Activated CD8-positive, alpha-beta memory T cell treated with anti-CD3 and anti-CD28 coated beads, Interleukin-2, amount 50 U/mL, for 1 hour (primary cell): ENCODE measurements at regions not wholly inside any gene's neighbourhood (a gene's known extent, or its start where the extent isn't known, plus 50 kb on each side); places are given as distances from the start of the nearest gene placed in this dataset.
"Not testable (repeated sequence)": the region's sequence is repeated elsewhere in the genome, so short reads cannot be mapped to it uniquely, and the experiment has no call there.

Experiments
- DNase-seq: peaks from one replicate; pipeline ENCODE4 v3.0.0-alpha.2; 2020; ENCODE audit errors: extremely low read depth

DNA sequence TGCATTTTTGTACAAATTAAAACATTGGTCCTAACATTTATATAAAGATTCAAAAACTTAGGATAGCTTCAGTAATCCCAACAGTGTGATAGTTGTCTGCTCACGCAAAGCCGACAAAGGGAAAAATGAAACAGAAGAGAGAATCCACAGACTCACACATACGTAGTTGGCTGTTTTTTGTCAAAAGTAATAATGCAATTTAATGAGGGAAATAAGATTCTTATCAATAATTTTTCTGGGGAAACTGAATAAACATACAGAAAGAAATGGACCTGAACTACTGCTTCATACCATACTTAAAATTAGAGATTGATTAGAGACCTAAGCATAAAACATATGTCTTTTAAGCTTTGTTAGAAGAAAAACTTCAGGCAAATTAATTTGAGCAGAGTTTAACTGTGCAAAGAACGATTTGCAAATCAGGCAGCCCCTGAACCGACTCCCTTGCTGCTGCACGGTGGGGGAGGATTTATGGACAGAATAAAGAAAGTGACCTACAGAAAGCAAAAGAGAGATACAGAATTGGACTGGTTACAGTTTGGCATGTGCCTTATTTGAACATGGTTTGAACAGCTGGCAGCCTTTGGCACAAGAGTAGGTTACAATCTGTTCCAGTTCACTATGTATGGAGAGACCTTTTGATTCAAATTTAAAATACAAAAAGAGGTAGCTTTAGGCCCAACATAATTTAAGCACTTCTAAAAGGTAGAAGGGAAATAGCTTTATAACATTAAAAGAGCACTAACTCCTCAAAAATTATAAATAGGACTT lies 64.9 kb upstream of the CTSV start:
- DNase-seq = not testable (repeated sequence)

DNA sequence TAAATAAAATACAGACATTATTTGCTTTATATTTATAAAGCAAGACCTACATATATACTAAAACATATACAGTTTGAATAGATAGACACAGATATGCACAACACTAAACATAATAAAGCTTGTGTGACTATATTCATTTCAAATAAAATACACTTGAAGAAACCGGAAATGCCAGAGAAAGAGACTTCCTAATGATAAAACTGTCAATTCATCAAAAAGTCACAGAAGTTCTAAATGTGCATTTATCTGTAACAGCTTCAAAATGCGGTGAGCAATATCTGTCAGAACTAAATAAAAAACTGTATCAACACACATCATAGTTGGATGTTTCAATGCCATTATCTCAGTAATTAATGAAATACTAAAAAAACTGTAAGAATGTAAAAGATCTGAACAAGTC lies 60.6 kb upstream of the CTSV start:
- not testable (repeated sequence) for DNase-seq

DNA sequence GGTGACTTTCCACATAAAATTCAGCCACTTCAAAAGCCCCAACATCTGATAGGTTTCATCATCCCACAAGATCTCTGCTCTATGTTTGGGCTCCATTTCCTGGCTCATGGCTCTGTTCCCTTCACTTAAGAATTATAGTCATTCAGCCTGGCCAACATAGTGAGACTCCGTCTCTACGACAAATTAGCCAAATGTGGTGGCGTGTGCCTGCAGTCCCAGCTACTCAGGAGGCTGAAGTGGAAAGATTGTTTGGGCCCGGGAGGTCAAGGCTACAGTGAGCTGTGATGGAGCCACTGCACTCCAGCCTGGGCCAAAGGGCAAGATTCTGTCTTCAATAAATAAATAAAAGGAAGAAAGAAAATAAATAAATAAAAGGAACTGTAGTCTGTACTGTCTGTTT lies 57.9 kb upstream of the CTSV start:
- DNase-seq = no peak

DNA sequence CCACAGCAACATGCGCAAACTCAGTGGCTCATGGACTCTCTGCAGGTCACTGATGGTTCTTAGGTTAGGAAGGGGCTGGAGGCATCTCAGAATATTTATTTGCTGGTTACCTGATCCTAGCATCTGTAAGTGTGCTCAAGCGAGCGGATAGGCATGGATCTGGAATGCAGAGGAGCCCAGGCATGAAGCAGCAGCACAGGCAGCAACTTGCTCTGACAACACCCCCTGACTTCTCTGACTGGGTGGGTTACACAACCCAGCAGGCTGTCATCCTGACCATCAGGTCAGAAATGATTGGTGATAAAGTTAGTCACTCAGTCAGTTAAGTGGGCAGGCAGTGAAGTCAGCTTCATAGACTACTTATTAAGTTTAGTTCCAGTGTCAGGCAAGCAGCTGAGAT lies 50.4 kb upstream of the CTSV start:
- DNase-seq = not testable (repeated sequence)
